WTC11 (cell line): ENCODE measurements at regions not wholly inside any gene's neighbourhood (a gene's known extent, or its start where the extent isn't known, plus 50 kb on each side); places are given as distances from the start of the nearest gene placed in this dataset.

Source experiments
- ATAC-seq: fragments of 200-7000 bp; cut with Tn5 transposase; 2 replicates; pipeline ENCODE4 v1.10.0; 2021; ENCODE audit warnings: mild to moderate bottlenecking, moderate library complexity
- CTCF ChIA-PET: fragments of 300-600 bp; sonication (Branson Sonifier 250); formaldehyde crosslinking; loops from one replicate; lab custom pipeline; 2021; ENCODE audit warnings: antibody characterized with exemption; lab: Charles Lee
- POLR2A ChIA-PET: fragments of 350-600 bp; sonication (Branson Sonifier 250); formaldehyde crosslinking; loops from one replicate; lab custom pipeline; 2021; ENCODE audit warnings: antibody characterized with exemption; lab: Charles Lee
- DNase-seq: peaks from one replicate; pipeline ENCODE4 v3.0.0; 2021; ENCODE audit warnings: low spot score
- H3K27ac Mint-ChIP-seq: 2 replicates; pipeline ENCODE4 v1.8.0; 2021; ENCODE audit warnings: mixed read lengths
- H3K27me3 Mint-ChIP-seq: 2 replicates; pipeline ENCODE4 v1.8.0; 2021; ENCODE audit warnings: low read depth, mild to moderate bottlenecking, moderate library complexity, mixed read lengths
- H3K36me3 Mint-ChIP-seq: 2 replicates; pipeline ENCODE4 v1.8.0; 2021; ENCODE audit warnings: mixed read lengths
- H3K4me1 Mint-ChIP-seq: 2 replicates; pipeline ENCODE4 v1.8.0; 2022; ENCODE audit warnings: mixed read lengths
- H3K4me3 Mint-ChIP-seq: 2 replicates; pipeline ENCODE4 v1.8.0; 2021; ENCODE audit warnings: mild to moderate bottlenecking, moderate library complexity, mixed read lengths
- H3K9me3 Mint-ChIP-seq: 2 replicates; pipeline ENCODE4 v1.8.0; 2021; ENCODE audit warnings: mixed read lengths
- AFF4 ChIP-seq: sonication (generic); formaldehyde crosslinking; IDR thresholded peaks from 2 replicates; pipeline ENCODE4 v1.8.1; 2023; ENCODE audit warnings: mild to moderate bottlenecking, missing genetic modification reagents, borderline replicate concordance
- CDX4 ChIP-seq: fragments of 250-450 bp; sonication (Bioruptor Pico); IDR thresholded peaks from 2 replicates; pipeline ENCODE4 v1.9.0; 2021; ENCODE audit warnings: moderate library complexity, mild to moderate bottlenecking, inconsistent platforms, borderline replicate concordance
- ERG ChIP-seq: fragments of 250-450 bp; sonication (Bioruptor Pico); IDR thresholded peaks from 2 replicates; pipeline ENCODE4 v1.8.0; 2021; ENCODE audit warnings: mild to moderate bottlenecking
- FOXP4 ChIP-seq: sonication (generic); formaldehyde crosslinking; IDR thresholded peaks from 2 replicates; pipeline ENCODE4 v1.8.0; 2022; ENCODE audit warnings: mild to moderate bottlenecking, missing genetic modification reagents
- GTF2I ChIP-seq: fragments of 250-450 bp; sonication (Bioruptor Pico); conservative IDR thresholded peaks from 2 replicates; pipeline ENCODE4 v1.4.0; 2021; ENCODE audit warnings: mild to moderate bottlenecking
- NFE2L1 ChIP-seq: sonication (generic); formaldehyde crosslinking; IDR thresholded peaks from 2 replicates; pipeline ENCODE4 v1.8.1; 2023; ENCODE audit warnings: missing genetic modification reagents
- SP1 ChIP-seq: sonication (generic); formaldehyde crosslinking; conservative IDR thresholded peaks from 2 replicates; pipeline ENCODE4 v1.8.1; 2022; ENCODE audit warnings: missing genetic modification reagents
- ZNF138 ChIP-seq: sonication (generic); formaldehyde crosslinking; conservative IDR thresholded peaks from 2 replicates; pipeline ENCODE4 v1.8.1; 2022; ENCODE audit warnings: mild to moderate bottlenecking, moderate library complexity, missing genetic modification reagents
- ZNF219 ChIP-seq: sonication (generic); formaldehyde crosslinking; IDR thresholded peaks from 2 replicates; pipeline ENCODE4 v1.8.0; 2023; ENCODE audit warnings: missing genetic modification reagents, mild to moderate bottlenecking, borderline replicate concordance
- ZNF671 ChIP-seq: fragments of 250-450 bp; sonication (Bioruptor Pico); IDR thresholded peaks from 2 replicates; pipeline ENCODE4 v1.8.0; 2021; ENCODE audit warnings: mild to moderate bottlenecking
- TF ChIP-seq, protein P1 (sequence below): sonication (generic); formaldehyde crosslinking; IDR thresholded peaks from 2 replicates; pipeline ENCODE4 v1.8.0; 2022; ENCODE audit warnings: mild to moderate bottlenecking, missing genetic modification reagents
- TF ChIP-seq, protein P2 (sequence below): sonication (generic); formaldehyde crosslinking; IDR thresholded peaks from 2 replicates; pipeline ENCODE4 v1.8.0; 2023; ENCODE audit warnings: missing genetic modification reagents, mild to moderate bottlenecking, borderline replicate concordance
- TF ChIP-seq, protein P3 (sequence below): sonication (generic); formaldehyde crosslinking; IDR thresholded peaks from 2 replicates; pipeline ENCODE4 v1.8.1; 2022; ENCODE audit warnings: missing genetic modification reagents, borderline replicate concordance

DNA sequence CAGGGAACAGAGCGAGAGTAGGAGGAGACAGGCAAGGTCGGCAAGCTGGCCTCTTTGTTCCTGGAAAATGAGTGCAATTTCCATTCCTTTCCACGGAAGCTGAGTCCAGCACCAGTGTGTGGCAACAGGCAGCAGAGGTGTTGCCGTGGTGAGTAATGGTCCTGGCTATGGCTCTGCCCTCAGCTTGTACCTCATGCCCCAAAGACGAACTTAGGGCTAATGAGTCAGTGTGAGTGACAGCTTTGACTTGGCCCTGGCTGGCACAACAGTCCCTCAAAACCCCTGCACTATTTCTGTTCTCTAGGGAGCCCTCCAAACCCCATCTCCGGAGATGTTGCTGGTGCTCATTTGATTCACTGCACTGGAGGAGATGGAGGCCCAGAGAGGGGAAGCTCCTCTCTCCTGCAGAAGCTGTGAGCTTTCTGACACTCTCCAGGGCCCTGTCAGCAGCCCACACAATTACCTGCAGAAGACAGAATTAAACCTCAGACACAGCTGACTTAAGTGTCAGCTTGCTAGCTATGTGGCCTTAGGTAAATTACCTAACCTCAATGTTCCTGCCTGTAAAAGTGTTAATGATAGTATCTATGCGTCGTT lies 129.9 kb downstream of the TMEM132E start (continued):
- no peak for TF ChIP-seq AFF4 (CRISPR knock-in tag)
- TF ChIP-seq CDX4 (CRISPR knock-in tag) = no peak
- no peak for TF ChIP-seq NFE2L1 (CRISPR knock-in tag)
- no peak for TF ChIP-seq ZNF219 (CRISPR knock-in tag)
- TF ChIP-seq, protein P1, sequence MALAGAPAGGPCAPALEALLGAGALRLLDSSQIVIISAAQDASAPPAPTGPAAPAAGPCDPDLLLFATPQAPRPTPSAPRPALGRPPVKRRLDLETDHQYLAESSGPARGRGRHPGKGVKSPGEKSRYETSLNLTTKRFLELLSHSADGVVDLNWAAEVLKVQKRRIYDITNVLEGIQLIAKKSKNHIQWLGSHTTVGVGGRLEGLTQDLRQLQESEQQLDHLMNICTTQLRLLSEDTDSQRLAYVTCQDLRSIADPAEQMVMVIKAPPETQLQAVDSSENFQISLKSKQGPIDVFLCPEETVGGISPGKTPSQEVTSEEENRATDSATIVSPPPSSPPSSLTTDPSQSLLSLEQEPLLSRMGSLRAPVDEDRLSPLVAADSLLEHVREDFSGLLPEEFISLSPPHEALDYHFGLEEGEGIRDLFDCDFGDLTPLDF (CRISPR knock-in tag) = no peak
- no peak for TF ChIP-seq ZNF671
- no peak for TF ChIP-seq ZNF138

GRCh38 chr17:34706029-34706428 lies 126.6 kb downstream of the TMEM132E start:
- DNase-seq (peak; percentile 62), ATAC-seq (no peak)
- H3K36me3 Mint-ChIP-seq = no peaks in the 10 kb centered on the region
- peaks cover 24% of the 10 kb centered on the region for H3K27me3 Mint-ChIP-seq
- POLR2A ChIA-PET = no interaction called here
- no peak overlapping the region for H3K4me3 Mint-ChIP-seq
- no peaks in the 10 kb centered on the region for H3K9me3 Mint-ChIP-seq
- no peak overlapping the region for H3K27ac Mint-ChIP-seq
- CTCF ChIA-PET = interaction anchor here (1.2 kb wide), 1 partner anchor 163 kb away, joined by 3 read pairs; no protein-coding TSS in a partner anchor
- TF ChIP-seq, protein P2, sequence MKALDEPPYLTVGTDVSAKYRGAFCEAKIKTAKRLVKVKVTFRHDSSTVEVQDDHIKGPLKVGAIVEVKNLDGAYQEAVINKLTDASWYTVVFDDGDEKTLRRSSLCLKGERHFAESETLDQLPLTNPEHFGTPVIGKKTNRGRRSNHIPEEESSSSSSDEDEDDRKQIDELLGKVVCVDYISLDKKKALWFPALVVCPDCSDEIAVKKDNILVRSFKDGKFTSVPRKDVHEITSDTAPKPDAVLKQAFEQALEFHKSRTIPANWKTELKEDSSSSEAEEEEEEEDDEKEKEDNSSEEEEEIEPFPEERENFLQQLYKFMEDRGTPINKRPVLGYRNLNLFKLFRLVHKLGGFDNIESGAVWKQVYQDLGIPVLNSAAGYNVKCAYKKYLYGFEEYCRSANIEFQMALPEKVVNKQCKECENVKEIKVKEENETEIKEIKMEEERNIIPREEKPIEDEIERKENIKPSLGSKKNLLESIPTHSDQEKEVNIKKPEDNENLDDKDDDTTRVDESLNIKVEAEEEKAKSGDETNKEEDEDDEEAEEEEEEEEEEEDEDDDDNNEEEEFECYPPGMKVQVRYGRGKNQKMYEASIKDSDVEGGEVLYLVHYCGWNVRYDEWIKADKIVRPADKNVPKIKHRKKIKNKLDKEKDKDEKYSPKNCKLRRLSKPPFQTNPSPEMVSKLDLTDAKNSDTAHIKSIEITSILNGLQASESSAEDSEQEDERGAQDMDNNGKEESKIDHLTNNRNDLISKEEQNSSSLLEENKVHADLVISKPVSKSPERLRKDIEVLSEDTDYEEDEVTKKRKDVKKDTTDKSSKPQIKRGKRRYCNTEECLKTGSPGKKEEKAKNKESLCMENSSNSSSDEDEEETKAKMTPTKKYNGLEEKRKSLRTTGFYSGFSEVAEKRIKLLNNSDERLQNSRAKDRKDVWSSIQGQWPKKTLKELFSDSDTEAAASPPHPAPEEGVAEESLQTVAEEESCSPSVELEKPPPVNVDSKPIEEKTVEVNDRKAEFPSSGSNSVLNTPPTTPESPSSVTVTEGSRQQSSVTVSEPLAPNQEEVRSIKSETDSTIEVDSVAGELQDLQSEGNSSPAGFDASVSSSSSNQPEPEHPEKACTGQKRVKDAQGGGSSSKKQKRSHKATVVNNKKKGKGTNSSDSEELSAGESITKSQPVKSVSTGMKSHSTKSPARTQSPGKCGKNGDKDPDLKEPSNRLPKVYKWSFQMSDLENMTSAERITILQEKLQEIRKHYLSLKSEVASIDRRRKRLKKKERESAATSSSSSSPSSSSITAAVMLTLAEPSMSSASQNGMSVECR (CRISPR knock-in tag) = 0 out of 2 replicates have a peak, but pooled peaks have one; percentile 23
- TF ChIP-seq, protein P3, sequence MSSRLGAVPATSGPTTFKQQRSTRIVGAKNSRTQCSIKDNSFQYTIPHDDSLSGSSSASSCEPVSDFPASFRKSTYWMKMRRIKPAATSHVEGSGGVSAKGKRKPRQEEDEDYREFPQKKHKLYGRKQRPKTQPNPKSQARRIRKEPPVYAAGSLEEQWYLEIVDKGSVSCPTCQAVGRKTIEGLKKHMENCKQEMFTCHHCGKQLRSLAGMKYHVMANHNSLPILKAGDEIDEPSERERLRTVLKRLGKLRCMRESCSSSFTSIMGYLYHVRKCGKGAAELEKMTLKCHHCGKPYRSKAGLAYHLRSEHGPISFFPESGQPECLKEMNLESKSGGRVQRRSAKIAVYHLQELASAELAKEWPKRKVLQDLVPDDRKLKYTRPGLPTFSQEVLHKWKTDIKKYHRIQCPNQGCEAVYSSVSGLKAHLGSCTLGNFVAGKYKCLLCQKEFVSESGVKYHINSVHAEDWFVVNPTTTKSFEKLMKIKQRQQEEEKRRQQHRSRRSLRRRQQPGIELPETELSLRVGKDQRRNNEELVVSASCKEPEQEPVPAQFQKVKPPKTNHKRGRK (CRISPR knock-in tag) = no peak
- TF ChIP-seq FOXP4 (CRISPR knock-in tag) (no peak), GTF2I (CRISPR knock-in tag) (no peak), AFF4 (CRISPR knock-in tag) (no peak), SP1 (CRISPR knock-in tag) (no peak), ERG (CRISPR knock-in tag) (no peak)
- no peaks in the 10 kb centered on the region for H3K4me1 Mint-ChIP-seq
